Erythroblast (primary cell): ENCODE measurements at regions not wholly inside any gene's neighbourhood (a gene's known extent, or its start where the extent isn't known, plus 50 kb on each side); places are given as distances from the start of the nearest gene placed in this dataset.

ENCODE experiments used
- GATA1 ChIP-seq: IDR thresholded peaks from 2 replicates; pipeline ENCODE4 v1.6.1; 2011; ENCODE audit warnings: low read depth, mild to moderate bottlenecking, control low read depth, low read length, moderate library complexity
- POLR2A ChIP-seq: IDR thresholded peaks from 2 replicates; pipeline ENCODE4 v1.6.1; 2011; ENCODE audit warnings: mild to moderate bottlenecking, low read length

- TF ChIP-seq POLR2A (no peak), GATA1 (no peak)
These were observed 400.1 kb upstream of the CPEB2 start for GRCh38 chr4:14602206-14602605.
